IMR-90 (cell line): ENCODE measurements at regions not wholly inside any gene's neighbourhood (a gene's known extent, or its start where the extent isn't known, plus 50 kb on each side); places are given as distances from the start of the nearest gene placed in this dataset.
"Not testable (repeated sequence)": the region's sequence is repeated elsewhere in the genome, so short reads cannot be mapped to it uniquely, and the experiment has no call there.

Source experiments
- ATAC-seq: fragments of 200-7000 bp; cut with Tn5 transposase; 2 replicates; pipeline ENCODE4 v1.9.1; 2020; ENCODE audit warnings: low read depth, mild to moderate bottlenecking, moderate library complexity
- BruUV-seq: library from RNA; stranded (reverse); fragments of 400-500 nt; replicated peaks from 2 replicates; lab custom pipeline; 2021; lab: Mats Ljungman, UMichigan
- CTCF ChIA-PET: fragments of 300-600 bp; formaldehyde crosslinking; extraction: SDS; loops from one replicate; lab custom pipeline; 2021; ENCODE audit warnings: antibody characterized with exemption; lab: Yijun Ruan, JAX
- POLR2A ChIA-PET: fragments of 300-600 bp; sonication (Branson Sonifier 250); formaldehyde crosslinking; loops from one replicate; lab custom pipeline; 2022; ENCODE audit warnings: antibody characterized with exemption; ENCODE audit not compliant: unreplicated experiment; lab: Charles Lee
- DNase-seq: peaks from one replicate; pipeline ENCODE4 v3.0.0; 2013
- H2AFZ ChIP-seq: replicated peaks from 2 replicates; pipeline ENCODE3; 2013; ENCODE audit warnings: low read length, mild to moderate bottlenecking; ENCODE audit not compliant: poor library complexity
- H2AK5ac ChIP-seq: 2 replicates; pipeline ENCODE4 v1.6.1; 2013; ENCODE audit warnings: low read depth, low read length, inconsistent platforms
- H2AK9ac ChIP-seq: replicated peaks from 2 replicates; pipeline ENCODE3; 2013; ENCODE audit warnings: mild to moderate bottlenecking, low read depth, low read length, moderate library complexity; ENCODE audit not compliant: poor library complexity
- H2BK120ac ChIP-seq: 2 replicates; pipeline ENCODE4 v1.6.1; 2013; ENCODE audit warnings: low read depth, low read length, inconsistent platforms
- H2BK15ac ChIP-seq: 3 replicates; pipeline ENCODE4 v1.6.1; 2013; ENCODE audit warnings: low read depth, low read length, inconsistent platforms
- H2BK20ac ChIP-seq: 2 replicates; pipeline ENCODE4 v1.6.1; 2013; ENCODE audit warnings: low read depth, mild to moderate bottlenecking, inconsistent platforms, low read length, moderate library complexity
- H2BK5ac ChIP-seq: 2 replicates; pipeline ENCODE4 v1.6.1; 2013; ENCODE audit warnings: mild to moderate bottlenecking, low read depth, low read length, inconsistent platforms; ENCODE audit not compliant: poor library complexity, severe bottlenecking
- H3K14ac ChIP-seq: replicated peaks from 2 replicates; pipeline ENCODE4 v1.6.1; 2013; ENCODE audit warnings: low read depth, low read length, inconsistent platforms
- H3K18ac ChIP-seq: 2 replicates; pipeline ENCODE4 v1.6.1; 2013; ENCODE audit warnings: low read depth, low read length, control low read depth
- H3K23ac ChIP-seq: 2 replicates; pipeline ENCODE4 v1.6.1; 2013; ENCODE audit warnings: low read depth, low read length, inconsistent platforms
- H3K27ac ChIP-seq: 2 replicates; pipeline ENCODE4 v1.5.1; 2013; ENCODE audit warnings: mild to moderate bottlenecking, control low read depth, low read length; ENCODE audit not compliant: insufficient read depth
- H3K27me3 ChIP-seq: 2 replicates; pipeline ENCODE4 v1.6.1; 2013; ENCODE audit warnings: low read length; ENCODE audit not compliant: control insufficient read depth, insufficient read depth
- H3K36me3 ChIP-seq: 2 replicates; pipeline ENCODE4 v1.6.1; 2013; ENCODE audit warnings: low read length, mixed read lengths; ENCODE audit not compliant: control insufficient read depth, insufficient read depth
- H3K4ac ChIP-seq: 2 replicates; pipeline ENCODE4 v1.6.1; 2013; ENCODE audit warnings: low read depth, low read length, inconsistent platforms
- H3K4me1 ChIP-seq: 2 replicates; pipeline ENCODE4 v1.6.1; 2013; ENCODE audit warnings: low read length, mixed read lengths; ENCODE audit not compliant: control insufficient read depth, insufficient read depth
- H3K4me2 ChIP-seq: 2 replicates; pipeline ENCODE4 v1.6.1; 2013; ENCODE audit warnings: low read depth, mild to moderate bottlenecking, control low read depth, low read length, moderate library complexity
- H3K4me3 ChIP-seq: 2 replicates; pipeline ENCODE4 v1.5.1; 2013; ENCODE audit warnings: low read depth, mild to moderate bottlenecking, control low read depth, low read length, moderate library complexity; ENCODE audit not compliant: insufficient read depth
- H3K56ac ChIP-seq: 2 replicates; pipeline ENCODE4 v1.6.1; 2013; ENCODE audit warnings: low read length, inconsistent platforms; ENCODE audit not compliant: insufficient read depth; ENCODE audit errors: extremely low read depth
- H3K79me1 ChIP-seq, 2 experiments: 2 replicates each; pipeline ENCODE4 v1.6.1; 2013; ENCODE audit warnings: low read length in 2 of 2, inconsistent platforms in 1 of 2, low read depth in 1 of 2
- H3K9ac ChIP-seq: 2 replicates; pipeline ENCODE4 v1.6.1; 2013; ENCODE audit warnings: low read depth, low read length, control low read depth
- H3K9me1 ChIP-seq: 2 replicates; pipeline ENCODE4 v1.6.1; 2013; ENCODE audit warnings: low read length, inconsistent platforms; ENCODE audit not compliant: insufficient read depth
- H3K9me3 ChIP-seq: 2 replicates; pipeline ENCODE4 v1.6.1; 2013; ENCODE audit warnings: low read length; ENCODE audit not compliant: control insufficient read depth, insufficient read depth
- H4K20me1 ChIP-seq: 2 replicates; pipeline ENCODE4 v1.6.1; 2013; ENCODE audit warnings: low read length, inconsistent platforms; ENCODE audit not compliant: insufficient read depth
- H4K5ac ChIP-seq: 2 replicates; pipeline ENCODE4 v1.6.1; 2013; ENCODE audit warnings: mild to moderate bottlenecking, low read depth, low read length, control low read depth
- H4K8ac ChIP-seq, 2 experiments: 2 replicates each; pipeline ENCODE4 v1.6.1; 2013; ENCODE audit warnings: low read depth in 2 of 2, low read length in 2 of 2, control low read depth in 1 of 2, inconsistent platforms in 1 of 2
- H4K91ac ChIP-seq: 2 replicates; pipeline ENCODE4 v1.6.1; 2013; ENCODE audit warnings: low read depth, low read length, inconsistent platforms; ENCODE audit not compliant: insufficient read depth
- WGBS, 2 experiments: methylation state at CpG; one replicate each; pipeline versions ENCODE4 v1.1.5 to v1.1.7; 2013; ENCODE audit warnings: missing lambda C conversion rate in 2 of 2; ENCODE audit not compliant: insufficient read length in 1 of 2; ENCODE audit errors: extremely low coverage in 2 of 2; 5-methylcytosine and 5-hydroxymethylcytosine counted together
- dilution Hi-C: fragments of 300-500 bp; cut with HindIII; formaldehyde crosslinking; loops from one replicate; pipeline ENCODE4 v1.14.3; 2018; ENCODE audit warnings: low sequenced_read_pairs; ENCODE audit not compliant: unreplicated experiment
- in situ Hi-C: fragments of 300-500 bp; cut with MboI; formaldehyde crosslinking; loops from 3 replicates; pipeline ENCODE4 v1.14.3; 2019; ENCODE audit warnings: low sequenced_read_pairs, inconsistent platforms, mixed read lengths
- intact Hi-C: fragments of 100-400 bp; cut with micrococcal nuclease; formaldehyde crosslinking; loops from 2 replicates; pipeline ENCODE4 v1.10.0; 2022

- BruUV-seq, result not testable (repeated sequence)
Observed at GRCh38 chr11:109965926-109966325, 127.3 kb upstream of the ZC3H12C start.

DNA sequence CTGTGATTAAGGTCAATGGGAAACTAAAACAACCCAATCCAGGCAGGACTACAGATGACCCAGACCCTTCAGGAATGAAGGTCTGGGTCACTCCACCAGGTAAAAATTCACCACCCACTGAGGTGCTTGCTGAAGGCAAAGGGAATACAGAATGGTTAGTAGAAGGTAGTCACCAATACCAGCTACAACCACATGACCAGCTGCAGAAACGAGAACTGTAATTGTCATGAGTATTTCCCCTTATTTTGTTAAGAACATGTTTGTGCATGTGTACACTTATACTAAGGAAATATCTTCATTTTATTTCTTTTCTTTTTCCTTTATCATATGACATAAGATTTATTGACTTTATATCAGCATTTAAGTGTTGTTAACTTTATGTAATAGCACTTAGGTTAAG is 126.1 kb upstream of the ZC3H12C start:
- WGBS, 2 experiments, result no CpG with 5 or more reads among the region's 1 CpG
- in situ Hi-C loops, result loop anchor here (25.0 kb wide), 1 partner anchor 220 kb away; no protein-coding TSS in a partner anchor
- H3K4me2 ChIP-seq, DNase-seq, intact Hi-C loops, H2AFZ ChIP-seq, H4K20me1 ChIP-seq, H3K27ac ChIP-seq, H2BK15ac ChIP-seq, H3K14ac ChIP-seq, H4K8ac ChIP-seq, H4K5ac ChIP-seq, H3K4me1 ChIP-seq, H2AK5ac ChIP-seq, BruUV-seq, POLR2A ChIA-PET, H3K4me3 ChIP-seq, H3K4ac ChIP-seq, H3K9me1 ChIP-seq, H3K56ac ChIP-seq, H3K79me1 ChIP-seq, H2AK9ac ChIP-seq, H3K23ac ChIP-seq, H2BK120ac ChIP-seq, H3K27me3 ChIP-seq, dilution Hi-C loops, H2BK5ac ChIP-seq, H3K36me3 ChIP-seq, H4K91ac ChIP-seq, H3K18ac ChIP-seq, H2BK20ac ChIP-seq, CTCF ChIA-PET, H3K9ac ChIP-seq, H3K9me3 ChIP-seq, ATAC-seq: not testable (repeated sequence)

More at GRCh38 chr11:109965926-109966325, 127.3 kb upstream of the ZC3H12C start:
- H3K27me3 ChIP-seq, H3K9me3 ChIP-seq, H3K27ac ChIP-seq, H3K4ac ChIP-seq, H4K8ac ChIP-seq, H3K36me3 ChIP-seq, H3K9ac ChIP-seq, H2AK5ac ChIP-seq, H2BK120ac ChIP-seq, H3K79me1 ChIP-seq, POLR2A ChIA-PET, CTCF ChIA-PET, intact Hi-C loops, H3K23ac ChIP-seq, H2BK20ac ChIP-seq, H4K5ac ChIP-seq, H4K91ac ChIP-seq, ATAC-seq, H3K18ac ChIP-seq, H2AK9ac ChIP-seq, H2AFZ ChIP-seq, H2BK15ac ChIP-seq, dilution Hi-C loops, H4K20me1 ChIP-seq, H3K4me3 ChIP-seq, H3K4me1 ChIP-seq, H2BK5ac ChIP-seq, H3K56ac ChIP-seq, H3K9me1 ChIP-seq, H3K14ac ChIP-seq, DNase-seq, H3K4me2 ChIP-seq: not testable (repeated sequence)
- in situ Hi-C loops, result loop anchor here (25.0 kb wide), 1 partner anchor 221 kb away; no protein-coding TSS in a partner anchor
- WGBS, 2 experiments, result no CpG with 5 or more reads among the region's 2 CpGs
